Effector memory CD8-positive, alpha-beta T cell (primary cell): ENCODE measurements at regions not wholly inside any gene's neighbourhood (a gene's known extent, or its start where the extent isn't known, plus 50 kb on each side); places are given as distances from the start of the nearest gene placed in this dataset.

Experiments used
- ATAC-seq: fragments of 150-1000 bp; cut with Tn5 transposase; replicated peaks from 2 replicates; pipeline ENCODE4 v1.10.0; 2021; ENCODE audit warnings: mild to moderate bottlenecking, moderate library complexity
- DNase-seq, 3 experiments: peaks; one replicate each; pipeline ENCODE4 v3.0.0; 2021
- H3K27ac Mint-ChIP-seq, 2 donors: one replicate each; pipeline ENCODE4 v1.8.0; 2022; ENCODE audit warnings: mild to moderate bottlenecking in 2 of 2, mixed read lengths in 2 of 2, moderate library complexity in 2 of 2
- H3K27me3 Mint-ChIP-seq, 2 donors: one replicate each; pipeline ENCODE4 v1.8.0; 2022; ENCODE audit warnings: mixed read lengths in 2 of 2
- H3K36me3 Mint-ChIP-seq: one replicate; pipeline ENCODE4 v1.8.0; 2022; ENCODE audit warnings: mild to moderate bottlenecking, moderate library complexity, mixed read lengths; ENCODE audit not compliant: insufficient read depth
- H3K4me1 Mint-ChIP-seq, 2 donors: one replicate each; pipeline ENCODE4 v1.8.0; 2022; ENCODE audit warnings: low read depth in 2 of 2, mixed read lengths in 2 of 2
- H3K4me3 Mint-ChIP-seq, 2 donors: one replicate each; pipeline ENCODE4 v1.8.0; 2022; ENCODE audit warnings: mild to moderate bottlenecking in 2 of 2, mixed read lengths in 2 of 2, moderate library complexity in 2 of 2
- H3K9me3 Mint-ChIP-seq, 2 donors: one replicate each; pipeline ENCODE4 v1.8.0; 2022; ENCODE audit warnings: mixed read lengths in 2 of 2

GRCh38 chr1:88141499-88142074 is 542.5 kb upstream of the PKN2 start:
- H3K4me1 Mint-ChIP-seq = no peaks in the 10 kb centered on the region
- ATAC-seq (no peak), DNase-seq (no peak)
- no peak overlapping the region for H3K27ac Mint-ChIP-seq
- H3K4me3 Mint-ChIP-seq = no peak overlapping the region
- H3K27me3 Mint-ChIP-seq = peaks cover 0 to 6% of the 10 kb centered on the region in 2 donors
- no peaks in the 10 kb centered on the region for H3K9me3 Mint-ChIP-seq
- H3K36me3 Mint-ChIP-seq = no peaks in the 10 kb centered on the region

- Mint-ChIP-seq H3K27ac (no peak overlapping the region), H3K4me3 (no peak overlapping the region), H3K9me3 (no peaks in the 10 kb centered on the region), H3K36me3 (no peaks in the 10 kb centered on the region), H3K27me3 (peaks cover 0 to 6% of the 10 kb centered on the region in 2 donors), H3K4me1 (no peaks in the 10 kb centered on the region)
- no peak for ATAC-seq
- no peak for DNase-seq
Observed at GRCh38 chr1:88145752-88146151, 538.3 kb upstream of the PKN2 start.

GRCh38 chr1:88149686-88150085 is 534.4 kb upstream of the PKN2 start:
- no peaks in the 10 kb centered on the region for H3K9me3 Mint-ChIP-seq
- no peak overlapping the region for H3K4me3 Mint-ChIP-seq
- H3K27ac Mint-ChIP-seq = no peak overlapping the region
- no peaks in the 10 kb centered on the region for H3K4me1 Mint-ChIP-seq
- no peaks in the 10 kb centered on the region for H3K36me3 Mint-ChIP-seq
- DNase-seq = no peak
- peaks cover 0 to 6% of the 10 kb centered on the region in 2 donors for H3K27me3 Mint-ChIP-seq
- no peak for ATAC-seq

- no peaks in the 10 kb centered on the region for H3K36me3 Mint-ChIP-seq
- no peaks in the 10 kb centered on the region for H3K9me3 Mint-ChIP-seq
- H3K4me1 Mint-ChIP-seq = no peaks in the 10 kb centered on the region
Observed at GRCh38 chr1:88150330-88150729, 533.7 kb upstream of the PKN2 start.

GRCh38 chr1:88163187-88163586 is 520.9 kb upstream of the PKN2 start:
- Mint-ChIP-seq H3K27ac (no peak overlapping the region), H3K9me3 (peaks cover 0 to 3% of the 10 kb centered on the region in 2 donors), H3K4me1 (no peaks in the 10 kb centered on the region), H3K36me3 (no peaks in the 10 kb centered on the region), H3K27me3 (no peaks in the 10 kb centered on the region), H3K4me3 (no peak overlapping the region)
- no peak for ATAC-seq
- DNase-seq = no peak

More at GRCh38 chr1:88150330-88150729, 533.7 kb upstream of the PKN2 start:
- no peak overlapping the region for H3K4me3 Mint-ChIP-seq
- H3K27ac Mint-ChIP-seq = no peak overlapping the region
- ATAC-seq = no peak
- no peaks in the 10 kb centered on the region for H3K27me3 Mint-ChIP-seq
- no peak for DNase-seq

- no peaks in the 10 kb centered on the region for H3K27me3 Mint-ChIP-seq
- ATAC-seq (no peak), DNase-seq (no peak)
- H3K4me3 Mint-ChIP-seq = no peak overlapping the region
- H3K36me3 Mint-ChIP-seq = no peaks in the 10 kb centered on the region
- H3K4me1 Mint-ChIP-seq = no peaks in the 10 kb centered on the region
- no peaks in the 10 kb centered on the region for H3K9me3 Mint-ChIP-seq
- no peak overlapping the region for H3K27ac Mint-ChIP-seq
Observed at GRCh38 chr1:88168126-88168525, 515.9 kb upstream of the PKN2 start.

- ATAC-seq = no peak
- H3K4me3 Mint-ChIP-seq = no peak overlapping the region
- H3K36me3 Mint-ChIP-seq = no peaks in the 10 kb centered on the region
- no peak for DNase-seq
- no peaks in the 10 kb centered on the region for H3K27me3 Mint-ChIP-seq
- H3K4me1 Mint-ChIP-seq = no peaks in the 10 kb centered on the region
- H3K9me3 Mint-ChIP-seq = no peaks in the 10 kb centered on the region
- no peak overlapping the region for H3K27ac Mint-ChIP-seq
Observed at GRCh38 chr1:88169139-88169538, 514.9 kb upstream of the PKN2 start.

GRCh38 chr1:88169939-88170338 is 514.1 kb upstream of the PKN2 start:
- no peak for DNase-seq
- H3K4me1 Mint-ChIP-seq = no peaks in the 10 kb centered on the region
- no peak overlapping the region for H3K27ac Mint-ChIP-seq
- no peaks in the 10 kb centered on the region for H3K36me3 Mint-ChIP-seq
- ATAC-seq = no peak
- H3K9me3 Mint-ChIP-seq = no peaks in the 10 kb centered on the region
- no peak overlapping the region for H3K4me3 Mint-ChIP-seq
- no peaks in the 10 kb centered on the region for H3K27me3 Mint-ChIP-seq

- Mint-ChIP-seq H3K4me3 (no peak overlapping the region), H3K36me3 (no peaks in the 10 kb centered on the region), H3K27ac (no peak overlapping the region), H3K4me1 (no peaks in the 10 kb centered on the region), H3K27me3 (peaks cover 0 to 19% of the 10 kb centered on the region in 2 donors), H3K9me3 (peaks cover 0 to 2% of the 10 kb centered on the region in 2 donors)
- DNase-seq = no peak
- ATAC-seq = no peak
Observed at GRCh38 chr1:88175120-88175630, 508.9 kb upstream of the PKN2 start.

- Mint-ChIP-seq H3K9me3 (peaks cover 0 to 2% of the 10 kb centered on the region in 2 donors), H3K27ac (no peak overlapping the region), H3K4me1 (no peaks in the 10 kb centered on the region), H3K27me3 (peaks cover 0 to 19% of the 10 kb centered on the region in 2 donors), H3K36me3 (no peaks in the 10 kb centered on the region), H3K4me3 (no peak overlapping the region)
- DNase-seq (no peak), ATAC-seq (no peak)
Observed at GRCh38 chr1:88175631-88176226, 508.3 kb upstream of the PKN2 start.

- Mint-ChIP-seq H3K36me3 (no peaks in the 10 kb centered on the region), H3K27me3 (peaks cover 0 to 19% of the 10 kb centered on the region in 2 donors), H3K4me3 (no peak overlapping the region), H3K27ac (no peak overlapping the region), H3K9me3 (peaks cover 0 to 2% of the 10 kb centered on the region in 2 donors), H3K4me1 (no peaks in the 10 kb centered on the region)
- ATAC-seq = no peak
- no peak for DNase-seq
Observed at GRCh38 chr1:88179943-88180342, 504.1 kb upstream of the PKN2 start.

- DNase-seq (peak; percentile 7 to 9 (median 7)), ATAC-seq (peak; percentile 66)
- Mint-ChIP-seq H3K27ac (no peak overlapping the region), H3K9me3 (peaks cover 0 to 2% of the 10 kb centered on the region in 2 donors), H3K27me3 (peaks cover 0 to 20% of the 10 kb centered on the region in 2 donors), H3K4me3 (no peak overlapping the region), H3K36me3 (no peaks in the 10 kb centered on the region), H3K4me1 (no peaks in the 10 kb centered on the region)
Observed at GRCh38 chr1:88180449-88181108, 503.5 kb upstream of the PKN2 start.

- DNase-seq (no peak), ATAC-seq (no peak)
- H3K27ac Mint-ChIP-seq = no peak overlapping the region
- no peaks in the 10 kb centered on the region for H3K4me1 Mint-ChIP-seq
- H3K9me3 Mint-ChIP-seq = no peaks in the 10 kb centered on the region
- no peaks in the 10 kb centered on the region for H3K36me3 Mint-ChIP-seq
- no peak overlapping the region for H3K4me3 Mint-ChIP-seq
- H3K27me3 Mint-ChIP-seq = peaks cover 4 to 10% of the 10 kb centered on the region in 2 donors
Observed at GRCh38 chr1:88186911-88187310, 497.2 kb upstream of the PKN2 start.

- no peak for DNase-seq
- ATAC-seq = no peak
- peaks cover 5 to 10% of the 10 kb centered on the region in 2 donors for H3K27me3 Mint-ChIP-seq
- no peaks in the 10 kb centered on the region for H3K36me3 Mint-ChIP-seq
- no peaks in the 10 kb centered on the region for H3K4me1 Mint-ChIP-seq
- no peak overlapping the region for H3K4me3 Mint-ChIP-seq
- H3K27ac Mint-ChIP-seq = no peak overlapping the region
- no peaks in the 10 kb centered on the region for H3K9me3 Mint-ChIP-seq
Observed at GRCh38 chr1:88188038-88188437, 496.0 kb upstream of the PKN2 start.
